ENCODE measurements at regions not wholly inside any gene's neighbourhood (a gene's known extent, or its start where the extent isn't known, plus 50 kb on each side); places are given as distances from the start of the nearest gene placed in this dataset.

GRCh38 chr2:146265656-146266055 is 1579.2 kb upstream of the ACVR2A start:
- POLR2A ChIA-PET (ENCODE audit: low non-redundant PET), result no interaction called here
- Histone ChIP-seq H3K4me1 (ENCODE audit: insufficient read depth, low read length, poor library complexity, severe bottlenecking) (no peaks in the 10 kb centered on the region), H3K27ac (ENCODE audit: low read depth, low read length, poor library complexity, severe bottlenecking) (no peak overlapping the region), H3K36me3 (ENCODE audit: insufficient read depth, low read length, poor library complexity, severe bottlenecking) (no peaks in the 10 kb centered on the region), H3K4me3 (ENCODE audit: low read depth, low read length, poor library complexity, severe bottlenecking) (no peak overlapping the region), H3K9me3 (ENCODE audit: low read depth, low read length, poor library complexity, severe bottlenecking) (no peaks in the 10 kb centered on the region), H3K27me3 (replicated peaks; ENCODE audit: insufficient read depth, low read depth, low read length, poor library complexity) (no peaks in the 10 kb centered on the region)
- BruUV-seq (replicated peaks), result no TSS peak
- no peak for TF ChIP-seq EZH2 (IDR thresholded peaks at IDR 0.05; ENCODE audit: borderline replicate concordance, low read depth, low read length, poor library complexity, severe bottlenecking)
- TF ChIP-seq CTCF (conservative IDR thresholded peaks at IDR 0.05; ENCODE audit: low read depth, low read length), result no peak
- no peak for DNase-seq (ENCODE audit: low spot score)
- intact Hi-C loops (cut with micrococcal nuclease; ENCODE audit: unreplicated experiment), result no loop called here
- CTCF ChIA-PET, result no interaction called here

DNA sequence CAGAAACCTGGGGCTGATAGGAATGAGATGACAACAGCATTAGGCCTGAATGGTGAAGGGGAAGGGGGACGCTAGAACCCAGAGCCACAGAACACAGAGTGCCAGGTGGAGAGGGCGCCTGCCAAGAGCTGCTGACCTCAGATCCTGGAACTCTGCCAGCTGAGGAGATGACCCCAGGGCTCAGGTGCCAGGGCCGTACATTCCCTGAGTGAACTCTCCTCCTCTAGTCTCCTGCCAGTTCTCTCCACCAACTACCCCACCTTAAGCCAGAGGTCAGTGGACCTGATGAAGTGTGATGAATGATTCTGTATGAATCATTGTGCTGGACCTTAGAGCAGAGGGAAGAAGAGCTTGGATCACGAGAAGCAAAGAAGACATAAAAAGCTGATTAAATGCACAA is 1582.2 kb upstream of the ACVR2A start:
- ChIA-PET CTCF (no interaction called here), POLR2A (ENCODE audit: low non-redundant PET) (no interaction called here)
- Histone ChIP-seq H3K9me3 (ENCODE audit: low read depth, low read length, poor library complexity, severe bottlenecking) (no peaks in the 10 kb centered on the region), H3K4me3 (ENCODE audit: low read depth, low read length, poor library complexity, severe bottlenecking) (no peak overlapping the region), H3K27ac (ENCODE audit: low read depth, low read length, poor library complexity, severe bottlenecking) (no peak overlapping the region), H3K4me1 (ENCODE audit: insufficient read depth, low read length, poor library complexity, severe bottlenecking) (no peaks in the 10 kb centered on the region), H3K27me3 (replicated peaks; ENCODE audit: insufficient read depth, low read depth, low read length, poor library complexity) (no peaks in the 10 kb centered on the region), H3K36me3 (ENCODE audit: insufficient read depth, low read length, poor library complexity, severe bottlenecking) (no peaks in the 10 kb centered on the region)
- no peak for DNase-seq (ENCODE audit: low spot score)
- intact Hi-C loops (cut with micrococcal nuclease; ENCODE audit: unreplicated experiment), result no loop called here
- TF ChIP-seq CTCF (conservative IDR thresholded peaks at IDR 0.05; ENCODE audit: low read depth, low read length), result no peak
- no peak for TF ChIP-seq EZH2 (IDR thresholded peaks at IDR 0.05; ENCODE audit: borderline replicate concordance, low read depth, low read length, poor library complexity, severe bottlenecking)
- no TSS peak for BruUV-seq (replicated peaks)

GRCh38 chr2:146260551-146260950 is 1584.3 kb upstream of the ACVR2A start:
- ChIA-PET CTCF (no interaction called here), POLR2A (ENCODE audit: low non-redundant PET) (no interaction called here)
- H3K27ac ChIP-seq (ENCODE audit: low read depth, low read length, poor library complexity, severe bottlenecking), result no peak overlapping the region
- no peaks in the 10 kb centered on the region for H3K4me1 ChIP-seq (ENCODE audit: insufficient read depth, low read length, poor library complexity, severe bottlenecking)
- TF ChIP-seq EZH2 (IDR thresholded peaks at IDR 0.05; ENCODE audit: borderline replicate concordance, low read depth, low read length, poor library complexity, severe bottlenecking) (no peak), CTCF (conservative IDR thresholded peaks at IDR 0.05; ENCODE audit: low read depth, low read length) (no peak)
- intact Hi-C loops (cut with micrococcal nuclease; ENCODE audit: unreplicated experiment), result no loop called here
- BruUV-seq (replicated peaks), result no TSS peak
- H3K4me3 ChIP-seq (ENCODE audit: low read depth, low read length, poor library complexity, severe bottlenecking), result no peak overlapping the region
- no peaks in the 10 kb centered on the region for H3K9me3 ChIP-seq (ENCODE audit: low read depth, low read length, poor library complexity, severe bottlenecking)
- no peak for DNase-seq (ENCODE audit: low spot score)
- no peaks in the 10 kb centered on the region for H3K27me3 ChIP-seq (replicated peaks; ENCODE audit: insufficient read depth, low read depth, low read length, poor library complexity)
- no peaks in the 10 kb centered on the region for H3K36me3 ChIP-seq (ENCODE audit: insufficient read depth, low read length, poor library complexity, severe bottlenecking)
